Muscle of back (tissue), 3 donors: ENCODE measurements at regions not wholly inside any gene's neighbourhood (a gene's known extent, or its start where the extent isn't known, plus 50 kb on each side); places are given as distances from the start of the nearest gene placed in this dataset.

Experiments used
- DNase-seq, 3 donors: peaks; one replicate each; pipeline versions ENCODE4 v3.0.0 to v3.0.0-alpha.2; 2013

- DNase-seq = no peak
Measured at GRCh38 chr10:36236931-36237330, 594.8 kb upstream of the FZD8 start.

GRCh38 chr10:36236341-36236740 is 594.2 kb upstream of the FZD8 start:
- no peak for DNase-seq

- DNase-seq = no peak
Measured at GRCh38 chr10:36232935-36233334, 590.8 kb upstream of the FZD8 start.

- DNase-seq = no peak
Measured at GRCh38 chr10:36224431-36224985, 582.4 kb upstream of the FZD8 start.

GRCh38 chr10:36221101-36221500 is 579.0 kb upstream of the FZD8 start:
- peak in 2 of 3 donors; percentile 21 to 34 for DNase-seq

GRCh38 chr10:36220151-36220550 is 578.1 kb upstream of the FZD8 start:
- peak in 2 of 3 donors; percentile 30 to 52 for DNase-seq

GRCh38 chr10:36211856-36212255 is 569.8 kb upstream of the FZD8 start:
- no peak for DNase-seq

GRCh38 chr10:36209480-36209879 is 567.4 kb upstream of the FZD8 start:
- DNase-seq = no peak

- no peak for DNase-seq
Measured at GRCh38 chr10:36202881-36203280, 560.8 kb upstream of the FZD8 start.

- DNase-seq = no peak
Measured at GRCh38 chr10:36200577-36200976, 558.5 kb upstream of the FZD8 start.

GRCh38 chr10:36198322-36198721 is 556.2 kb upstream of the FZD8 start:
- DNase-seq = no peak

- DNase-seq = no peak
Measured at GRCh38 chr10:36195364-36195763, 553.3 kb upstream of the FZD8 start.

- DNase-seq = peak in 2 of 3 donors; percentile 51 to 78
Measured at GRCh38 chr10:36194276-36194675, 552.2 kb upstream of the FZD8 start.

GRCh38 chr10:36191009-36191408 is 548.9 kb upstream of the FZD8 start:
- DNase-seq = no peak

- no peak for DNase-seq
Measured at GRCh38 chr10:36188461-36188860, 546.4 kb upstream of the FZD8 start.

- DNase-seq = peak; percentile 71 to 93 (median 85)
Measured at GRCh38 chr10:36188080-36188453, 546.0 kb upstream of the FZD8 start.

GRCh38 chr10:36187380-36188079 is 545.4 kb upstream of the FZD8 start:
- DNase-seq = peak in 2 of 3 donors; percentile 61 to 90

GRCh38 chr10:36185097-36185496 is 543.0 kb upstream of the FZD8 start:
- peak in 1 of 3 donors; percentile 53 for DNase-seq

GRCh38 chr10:36183726-36184125 is 541.6 kb upstream of the FZD8 start:
- no peak for DNase-seq

- no peak for DNase-seq
Measured at GRCh38 chr10:36183056-36183455, 541.0 kb upstream of the FZD8 start.

GRCh38 chr10:36182606-36183005 is 540.5 kb upstream of the FZD8 start:
- no peak for DNase-seq

- peak in 2 of 3 donors; percentile 39 to 73 for DNase-seq
Measured at GRCh38 chr10:36182179-36182566, 540.1 kb upstream of the FZD8 start.

- DNase-seq = peak; percentile 67 to 85 (median 75)
Measured at GRCh38 chr10:36181426-36182178, 539.5 kb upstream of the FZD8 start.
